Loucy (cell line): ENCODE measurements at regions not wholly inside any gene's neighbourhood (a gene's known extent, or its start where the extent isn't known, plus 50 kb on each side); places are given as distances from the start of the nearest gene placed in this dataset.

Experiments used
- H2AFZ ChIP-seq: fragments of 200-600 bp; sonication (generic); 2 replicates; pipeline ENCODE4 v1.6.0; 2016; ENCODE audit warnings: antibody characterized with exemption, mild to moderate bottlenecking, low read length, moderate library complexity
- H3F3A ChIP-seq: fragments of 200-600 bp; 2 replicates; pipeline ENCODE4 v1.6.0; 2016; ENCODE audit warnings: antibody characterized with exemption, low read depth, mild to moderate bottlenecking
- H3K27me3 ChIP-seq: fragments of 200-600 bp; sonication (generic); 2 replicates; pipeline ENCODE4 v1.6.1; 2014; ENCODE audit warnings: low read length, mild to moderate bottlenecking; ENCODE audit not compliant: insufficient read depth, poor library complexity, severe bottlenecking
- H3K36me3 ChIP-seq: fragments of 200-600 bp; sonication (generic); 2 replicates; pipeline ENCODE4 v1.6.1; 2016; ENCODE audit warnings: low read length; ENCODE audit not compliant: insufficient read depth
- H3K4me1 ChIP-seq: fragments of 200-600 bp; sonication (generic); 2 replicates; pipeline ENCODE4 v1.5.1; 2014; ENCODE audit warnings: low read length, mild to moderate bottlenecking; ENCODE audit not compliant: insufficient read depth, poor library complexity, severe bottlenecking
- H3K4me2 ChIP-seq: fragments of 200-600 bp; sonication (generic); 2 replicates; pipeline ENCODE4 v1.6.0; 2014; ENCODE audit warnings: antibody characterized with exemption, low read length, low read depth, mild to moderate bottlenecking; ENCODE audit not compliant: poor library complexity, severe bottlenecking
- H3K4me3 ChIP-seq: fragments of 200-600 bp; sonication (generic); 2 replicates; pipeline ENCODE4 v1.5.1; 2014; ENCODE audit warnings: low read length, mild to moderate bottlenecking, mixed read lengths; ENCODE audit not compliant: poor library complexity, severe bottlenecking
- H3K79me2 ChIP-seq: fragments of 200-600 bp; sonication (generic); 2 replicates; pipeline ENCODE4 v1.6.1; 2014; ENCODE audit warnings: low read length; ENCODE audit not compliant: insufficient read depth
- H3K9ac ChIP-seq: fragments of 200-600 bp; sonication (generic); 2 replicates; pipeline ENCODE4 v1.6.0; 2014; ENCODE audit warnings: mild to moderate bottlenecking, low read depth, low read length, moderate library complexity; ENCODE audit not compliant: poor library complexity, severe bottlenecking
- H3K9me2 ChIP-seq: fragments of 200-600 bp; sonication (generic); replicated peaks from 2 replicates; pipeline ENCODE4 v1.6.1; 2016; ENCODE audit warnings: low read depth, low read length, mixed read lengths
- H3K9me3 ChIP-seq: fragments of 200-600 bp; sonication (generic); 2 replicates; pipeline ENCODE4 v1.6.1; 2014; ENCODE audit warnings: mild to moderate bottlenecking, antibody characterized with exemption, low read length, low read depth; ENCODE audit not compliant: insufficient read depth
- H4K20me1 ChIP-seq: fragments of 200-600 bp; sonication (generic); 2 replicates; pipeline ENCODE4 v1.6.0; 2014; ENCODE audit warnings: antibody characterized with exemption, low read length, mild to moderate bottlenecking; ENCODE audit not compliant: insufficient read depth, poor library complexity, severe bottlenecking
- EZH2phosphoT487 ChIP-seq: fragments of 200-600 bp; IDR thresholded peaks from 2 replicates; pipeline ENCODE4 v1.6.1; 2018; ENCODE audit warnings: antibody characterized with exemption, mild to moderate bottlenecking, moderate library complexity, borderline replicate concordance
- TF ChIP-seq, protein P1 (sequence below): fragments of 200-600 bp; sonication (generic); conservative IDR thresholded peaks from 2 replicates; pipeline ENCODE4 v1.5.1; 2014; ENCODE audit warnings: mild to moderate bottlenecking, antibody characterized with exemption, low read length

DNA sequence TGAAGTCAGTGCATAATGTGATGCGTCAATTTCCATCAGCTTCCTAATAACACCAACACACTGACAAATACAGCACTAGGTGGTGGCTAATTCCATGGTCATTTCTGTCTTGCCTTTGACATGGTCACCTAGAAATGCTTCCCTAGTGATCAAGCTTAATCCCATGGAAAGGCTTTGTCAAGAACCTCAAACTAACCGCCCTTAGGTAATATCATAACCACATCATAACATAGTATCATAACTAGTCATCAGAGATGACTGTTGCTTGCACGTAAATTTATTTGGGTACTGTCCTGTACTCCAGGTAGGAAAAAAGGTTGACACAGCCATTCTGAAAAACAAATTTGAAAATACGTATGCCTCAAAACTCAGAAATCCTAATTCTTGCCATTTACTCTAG, 471.8 kb downstream of the IRS1 start:
- Histone ChIP-seq H4K20me1 (no peaks in the 10 kb centered on the region), H3F3A (no peaks in the 10 kb centered on the region), H3K27me3 (no peaks in the 10 kb centered on the region), H3K4me2 (no peak overlapping the region), H3K9me3 (no peaks in the 10 kb centered on the region), H3K9ac (no peak overlapping the region), H3K36me3 (no peaks in the 10 kb centered on the region), H3K9me2 (no peaks in the 10 kb centered on the region), H3K79me2 (no peaks in the 10 kb centered on the region), H3K4me1 (no peaks in the 10 kb centered on the region), H2AFZ (no peak overlapping the region), H3K4me3 (no peak overlapping the region)
- TF ChIP-seq, protein P1, sequence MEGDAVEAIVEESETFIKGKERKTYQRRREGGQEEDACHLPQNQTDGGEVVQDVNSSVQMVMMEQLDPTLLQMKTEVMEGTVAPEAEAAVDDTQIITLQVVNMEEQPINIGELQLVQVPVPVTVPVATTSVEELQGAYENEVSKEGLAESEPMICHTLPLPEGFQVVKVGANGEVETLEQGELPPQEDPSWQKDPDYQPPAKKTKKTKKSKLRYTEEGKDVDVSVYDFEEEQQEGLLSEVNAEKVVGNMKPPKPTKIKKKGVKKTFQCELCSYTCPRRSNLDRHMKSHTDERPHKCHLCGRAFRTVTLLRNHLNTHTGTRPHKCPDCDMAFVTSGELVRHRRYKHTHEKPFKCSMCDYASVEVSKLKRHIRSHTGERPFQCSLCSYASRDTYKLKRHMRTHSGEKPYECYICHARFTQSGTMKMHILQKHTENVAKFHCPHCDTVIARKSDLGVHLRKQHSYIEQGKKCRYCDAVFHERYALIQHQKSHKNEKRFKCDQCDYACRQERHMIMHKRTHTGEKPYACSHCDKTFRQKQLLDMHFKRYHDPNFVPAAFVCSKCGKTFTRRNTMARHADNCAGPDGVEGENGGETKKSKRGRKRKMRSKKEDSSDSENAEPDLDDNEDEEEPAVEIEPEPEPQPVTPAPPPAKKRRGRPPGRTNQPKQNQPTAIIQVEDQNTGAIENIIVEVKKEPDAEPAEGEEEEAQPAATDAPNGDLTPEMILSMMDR: no peak
- TF ChIP-seq EZH2phosphoT487: no peak

DNA sequence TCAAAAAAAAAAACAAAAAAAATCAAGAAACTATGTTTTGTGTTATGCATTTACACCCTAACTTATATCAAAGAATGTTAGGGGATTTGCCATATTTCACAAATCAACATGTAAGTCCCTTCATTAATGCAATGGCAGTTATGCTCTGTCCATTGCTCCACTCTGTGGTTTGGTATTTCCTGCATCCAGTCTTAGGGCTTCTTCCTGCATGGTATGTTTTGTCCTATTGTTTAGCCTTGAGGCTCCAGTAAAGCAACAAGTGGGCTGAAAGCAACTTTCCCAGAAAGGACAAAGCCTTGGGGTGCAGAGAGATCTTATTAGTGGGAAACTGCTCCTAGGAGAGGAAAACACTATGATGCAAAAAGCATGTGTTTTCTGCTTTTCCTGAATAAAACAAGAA, 474.1 kb downstream of the IRS1 start:
- Histone ChIP-seq H3K4me2 (no peak overlapping the region), H2AFZ (no peak overlapping the region), H3K9ac (no peak overlapping the region), H3K4me3 (no peak overlapping the region), H4K20me1 (no peaks in the 10 kb centered on the region), H3K4me1 (no peaks in the 10 kb centered on the region), H3F3A (no peaks in the 10 kb centered on the region), H3K79me2 (no peaks in the 10 kb centered on the region), H3K27me3 (no peaks in the 10 kb centered on the region), H3K9me3 (no peaks in the 10 kb centered on the region), H3K36me3 (no peaks in the 10 kb centered on the region), H3K9me2 (no peaks in the 10 kb centered on the region)
- TF ChIP-seq EZH2phosphoT487: no peak
- TF ChIP-seq, protein P1: no peak

DNA sequence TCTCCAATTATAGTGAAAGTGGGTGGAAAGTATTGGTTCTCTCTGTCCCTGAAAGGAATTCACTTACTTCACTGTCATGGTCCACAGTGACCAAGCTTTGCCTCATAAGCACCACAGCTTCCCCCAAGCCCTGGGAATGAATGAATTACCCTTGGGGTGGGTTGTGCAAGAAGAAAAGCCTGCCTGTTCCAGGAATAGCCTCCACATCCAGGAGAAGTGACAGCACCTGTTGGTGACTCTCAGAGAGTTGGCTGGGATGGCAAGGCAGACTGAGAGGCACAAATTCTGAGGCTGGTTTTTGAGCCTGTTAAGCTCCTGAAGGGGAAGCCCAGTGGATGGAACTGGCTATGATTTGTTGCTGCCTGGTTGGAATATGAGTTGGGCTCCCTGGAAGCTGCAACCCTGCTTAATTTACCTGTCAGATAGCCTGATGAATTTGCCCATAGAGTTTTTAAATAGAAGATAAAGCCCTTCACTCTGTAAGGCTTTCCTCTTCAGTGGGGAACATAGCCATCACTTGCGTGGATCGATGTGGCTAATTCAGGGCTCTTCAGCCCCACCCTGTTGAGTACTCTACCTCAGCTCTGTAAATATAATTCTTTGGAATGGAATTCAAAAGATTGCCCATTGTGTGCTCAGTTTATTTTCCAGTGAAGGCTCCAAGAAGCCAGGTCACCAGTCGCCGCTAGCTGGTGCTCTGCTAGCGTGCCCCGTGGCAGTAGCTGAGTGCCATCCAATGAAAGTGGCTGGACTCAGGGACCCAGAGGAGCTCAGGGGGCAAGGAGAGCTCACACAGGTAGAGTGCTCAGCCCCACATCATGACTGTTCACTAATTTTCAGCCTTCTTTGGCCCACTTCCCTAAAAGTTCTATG, 479.3 kb downstream of the IRS1 start:
- Histone ChIP-seq H3K27me3 (no peaks in the 10 kb centered on the region), H3F3A (no peaks in the 10 kb centered on the region), H2AFZ (no peak overlapping the region), H3K9me3 (no peaks in the 10 kb centered on the region), H3K4me2 (no peak overlapping the region), H3K4me3 (no peak overlapping the region), H4K20me1 (no peaks in the 10 kb centered on the region), H3K4me1 (no peaks in the 10 kb centered on the region), H3K9me2 (0 out of 2 replicates have a peak, but pooled peaks cover 5% of the 10 kb centered on the region), H3K79me2 (no peaks in the 10 kb centered on the region), H3K9ac (no peak overlapping the region), H3K36me3 (no peaks in the 10 kb centered on the region)
- TF ChIP-seq, protein P1: no peak
- no peak for TF ChIP-seq EZH2phosphoT487
